ENCODE measurements at regions not wholly inside any gene's neighbourhood (a gene's known extent, or its start where the extent isn't known, plus 50 kb on each side); places are given as distances from the start of the nearest gene placed in this dataset.
"Not testable (repeated sequence)": the region's sequence is repeated elsewhere in the genome, so short reads cannot be mapped to it uniquely, and the experiment has no call there.

- no peak for DNase-seq (ENCODE audit: low read depth in 4 of 4, low spot score in 3 of 4)
Measured at GRCh38 chr1:98575955-98576354, 85.6 kb upstream of the SNX7 start.

GRCh38 chr1:98565951-98566350, 95.6 kb upstream of the SNX7 start:
- DNase-seq (ENCODE audit: low read depth in 4 of 4, low spot score in 3 of 4) = no peak

- no peak for DNase-seq (ENCODE audit: low read depth in 4 of 4, low spot score in 3 of 4)
Measured at GRCh38 chr1:98559291-98559690, 102.2 kb upstream of the SNX7 start.

GRCh38 chr1:98557895-98558294, 103.6 kb upstream of the SNX7 start:
- no peak for DNase-seq (ENCODE audit: low read depth in 4 of 4, low spot score in 3 of 4)

- no peak for DNase-seq (ENCODE audit: low read depth in 4 of 4, low spot score in 3 of 4)
Measured at GRCh38 chr1:98556521-98557158, 104.9 kb upstream of the SNX7 start.

- DNase-seq (ENCODE audit: low read depth in 4 of 4, low spot score in 3 of 4) = no peak
Measured at GRCh38 chr1:98555814-98556213, 105.7 kb upstream of the SNX7 start.

- not testable (repeated sequence) for DNase-seq (ENCODE audit: low read depth in 4 of 4, low spot score in 3 of 4)
Measured at GRCh38 chr1:98552576-98553074, 108.9 kb upstream of the SNX7 start.

GRCh38 chr1:98550076-98550475, 111.4 kb upstream of the SNX7 start:
- no peak for DNase-seq (ENCODE audit: low read depth in 4 of 4, low spot score in 3 of 4)

GRCh38 chr1:98546319-98546718, 115.2 kb upstream of the SNX7 start:
- DNase-seq (ENCODE audit: low read depth in 4 of 4, low spot score in 3 of 4) = no peak

GRCh38 chr1:98538106-98538505, 123.4 kb upstream of the SNX7 start:
- DNase-seq (ENCODE audit: low read depth in 4 of 4, low spot score in 3 of 4) = no peak

- DNase-seq (ENCODE audit: low read depth in 4 of 4, low spot score in 3 of 4) = no peak
Measured at GRCh38 chr1:98523256-98523655, 138.3 kb upstream of the SNX7 start.

- DNase-seq (ENCODE audit: low read depth in 4 of 4, low spot score in 3 of 4) = no peak
Measured at GRCh38 chr1:98516306-98516705, 145.2 kb upstream of the SNX7 start.

- DNase-seq (ENCODE audit: low read depth in 4 of 4, low spot score in 3 of 4) = no peak
Measured at GRCh38 chr1:98515744-98516143, 145.8 kb upstream of the SNX7 start.

GRCh38 chr1:98512216-98512615, 149.3 kb upstream of the SNX7 start:
- DNase-seq (ENCODE audit: low read depth in 4 of 4, low spot score in 3 of 4) = not testable (repeated sequence)

GRCh38 chr1:98503771-98504170, 157.8 kb upstream of the SNX7 start:
- no peak for DNase-seq (ENCODE audit: low read depth in 4 of 4, low spot score in 3 of 4)

- DNase-seq (ENCODE audit: low read depth in 4 of 4, low spot score in 3 of 4) = no peak
Measured at GRCh38 chr1:98502937-98503336, 158.6 kb upstream of the SNX7 start.

- no peak for DNase-seq (ENCODE audit: low read depth in 4 of 4, low spot score in 3 of 4)
Measured at GRCh38 chr1:98500324-98500723, 161.2 kb upstream of the SNX7 start.

- DNase-seq (ENCODE audit: low read depth in 4 of 4, low spot score in 3 of 4) = no peak
Measured at GRCh38 chr1:98498651-98499050, 162.9 kb upstream of the SNX7 start.

- no peak for DNase-seq (ENCODE audit: low read depth in 4 of 4, low spot score in 3 of 4)
Measured at GRCh38 chr1:98497497-98497896, 164.0 kb upstream of the SNX7 start.

GRCh38 chr1:98496256-98496995, 165.1 kb upstream of the SNX7 start:
- no peak for DNase-seq (ENCODE audit: low read depth in 4 of 4, low spot score in 3 of 4)

- DNase-seq (ENCODE audit: low read depth in 4 of 4, low spot score in 3 of 4) = no peak
Measured at GRCh38 chr1:98493469-98493868, 168.1 kb upstream of the SNX7 start.

GRCh38 chr1:98490099-98490498, 171.4 kb upstream of the SNX7 start:
- DNase-seq (ENCODE audit: low read depth in 4 of 4, low spot score in 3 of 4) = no peak
